Breast epithelium (tissue), 3 donors: ENCODE measurements at regions not wholly inside any gene's neighbourhood (a gene's known extent, or its start where the extent isn't known, plus 50 kb on each side); places are given as distances from the start of the nearest gene placed in this dataset.

Experiments used
- POLR2AphosphoS5 ChIP-seq, 3 donors: sonication (generic); formaldehyde crosslinking; IDR thresholded peaks; one replicate each; pipeline ENCODE4 v1.6.1; 2017; ENCODE audit warnings: antibody characterized with exemption in 3 of 3
- TF ChIP-seq, protein P1 (sequence below), 3 donors: fragments of 450-650 bp; IDR thresholded peaks; one replicate each; pipeline ENCODE4 v1.5.1; 2016 to 2017; ENCODE audit warnings: antibody characterized with exemption in 3 of 3, mild to moderate bottlenecking in 3 of 3, moderate library complexity in 3 of 3

DNA sequence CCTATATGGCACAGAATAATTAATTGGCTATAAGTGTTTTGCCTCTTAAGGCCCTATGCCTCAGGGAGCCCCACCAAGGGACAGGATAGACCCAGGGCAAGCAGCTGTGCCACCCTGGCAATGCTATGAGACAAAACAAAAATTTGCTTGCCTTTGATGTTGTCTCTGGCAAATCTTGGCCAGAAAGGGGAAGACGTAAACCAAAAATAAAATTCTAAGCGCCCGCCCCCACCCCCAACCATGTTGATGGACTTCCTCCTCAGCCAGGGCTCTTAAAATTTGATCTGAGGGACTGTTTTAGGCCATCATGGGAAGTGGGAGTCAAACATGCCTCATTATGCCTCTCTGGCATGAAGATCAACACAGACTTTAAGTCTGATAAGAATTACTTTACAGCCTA, 130.5 kb upstream of the APOOL start:
- TF ChIP-seq, protein P1, sequence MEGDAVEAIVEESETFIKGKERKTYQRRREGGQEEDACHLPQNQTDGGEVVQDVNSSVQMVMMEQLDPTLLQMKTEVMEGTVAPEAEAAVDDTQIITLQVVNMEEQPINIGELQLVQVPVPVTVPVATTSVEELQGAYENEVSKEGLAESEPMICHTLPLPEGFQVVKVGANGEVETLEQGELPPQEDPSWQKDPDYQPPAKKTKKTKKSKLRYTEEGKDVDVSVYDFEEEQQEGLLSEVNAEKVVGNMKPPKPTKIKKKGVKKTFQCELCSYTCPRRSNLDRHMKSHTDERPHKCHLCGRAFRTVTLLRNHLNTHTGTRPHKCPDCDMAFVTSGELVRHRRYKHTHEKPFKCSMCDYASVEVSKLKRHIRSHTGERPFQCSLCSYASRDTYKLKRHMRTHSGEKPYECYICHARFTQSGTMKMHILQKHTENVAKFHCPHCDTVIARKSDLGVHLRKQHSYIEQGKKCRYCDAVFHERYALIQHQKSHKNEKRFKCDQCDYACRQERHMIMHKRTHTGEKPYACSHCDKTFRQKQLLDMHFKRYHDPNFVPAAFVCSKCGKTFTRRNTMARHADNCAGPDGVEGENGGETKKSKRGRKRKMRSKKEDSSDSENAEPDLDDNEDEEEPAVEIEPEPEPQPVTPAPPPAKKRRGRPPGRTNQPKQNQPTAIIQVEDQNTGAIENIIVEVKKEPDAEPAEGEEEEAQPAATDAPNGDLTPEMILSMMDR (IDR thresholded peaks at IDR 0.05), result no peak
- no peak for TF ChIP-seq POLR2AphosphoS5 (IDR thresholded peaks at IDR 0.05)
